ENCODE measurements at regions not wholly inside any gene's neighbourhood (a gene's known extent, or its start where the extent isn't known, plus 50 kb on each side); places are given as distances from the start of the nearest gene placed in this dataset.

- no peak for TF ChIP-seq CTCF (IDR thresholded peaks at IDR 0.05)
- TF ChIP-seq POLR2A (IDR thresholded peaks at IDR 0.05), result no peak
- TF ChIP-seq POLR2AphosphoS5 (IDR thresholded peaks at IDR 0.05; ENCODE audit: insufficient read depth in 1 of 2, low read depth in 1 of 2), result no peak
Observed at GRCh38 chr18:60200558-60200957, 172.0 kb downstream of the MC4R start.

Measured in vagina (tissue), 2 donors.